T-helper 2 cell treated with Interferon-gamma antibody and Interleukin-4, amounts not matched to agents 5 μg/mL and 100 μg/mL, for 36 hours (primary cell): ENCODE measurements at regions not wholly inside any gene's neighbourhood (a gene's known extent, or its start where the extent isn't known, plus 50 kb on each side); places are given as distances from the start of the nearest gene placed in this dataset.

Experiments
- DNase-seq: peaks from one replicate; pipeline ENCODE4 v3.0.0; 2021; ENCODE audit warnings: low spot score
- H3K27ac Mint-ChIP-seq: one replicate; pipeline ENCODE4 v1.8.0; 2021; ENCODE audit warnings: mild to moderate bottlenecking, mixed read lengths
- H3K27me3 Mint-ChIP-seq: one replicate; pipeline ENCODE4 v1.8.0; 2021; ENCODE audit warnings: low read depth, mixed read lengths
- H3K36me3 Mint-ChIP-seq: one replicate; pipeline ENCODE4 v1.8.0; 2021; ENCODE audit warnings: low read depth, mixed read lengths
- H3K4me1 Mint-ChIP-seq: one replicate; pipeline ENCODE4 v1.8.0; 2021; ENCODE audit warnings: low read depth, mixed read lengths
- H3K4me3 Mint-ChIP-seq: one replicate; pipeline ENCODE4 v1.8.0; 2022; ENCODE audit warnings: mild to moderate bottlenecking, moderate library complexity, mixed read lengths
- H3K9me3 Mint-ChIP-seq: one replicate; pipeline ENCODE4 v1.8.0; 2021; ENCODE audit warnings: mixed read lengths

GRCh38 chr5:155068616-155069100 is 55.1 kb downstream of the KIF4B start:
- Mint-ChIP-seq H3K4me3 (no peak overlapping the region), H3K4me1 (no peaks in the 10 kb centered on the region), H3K27me3 (no peaks in the 10 kb centered on the region), H3K27ac (no peak overlapping the region), H3K9me3 (no peaks in the 10 kb centered on the region), H3K36me3 (no peaks in the 10 kb centered on the region)
- no peak for DNase-seq

GRCh38 chr5:155069961-155070360 is 56.4 kb downstream of the KIF4B start:
- no peak for DNase-seq
- Mint-ChIP-seq H3K4me1 (no peaks in the 10 kb centered on the region), H3K27ac (no peak overlapping the region), H3K36me3 (no peaks in the 10 kb centered on the region), H3K4me3 (no peak overlapping the region), H3K27me3 (no peaks in the 10 kb centered on the region), H3K9me3 (no peaks in the 10 kb centered on the region)

DNA sequence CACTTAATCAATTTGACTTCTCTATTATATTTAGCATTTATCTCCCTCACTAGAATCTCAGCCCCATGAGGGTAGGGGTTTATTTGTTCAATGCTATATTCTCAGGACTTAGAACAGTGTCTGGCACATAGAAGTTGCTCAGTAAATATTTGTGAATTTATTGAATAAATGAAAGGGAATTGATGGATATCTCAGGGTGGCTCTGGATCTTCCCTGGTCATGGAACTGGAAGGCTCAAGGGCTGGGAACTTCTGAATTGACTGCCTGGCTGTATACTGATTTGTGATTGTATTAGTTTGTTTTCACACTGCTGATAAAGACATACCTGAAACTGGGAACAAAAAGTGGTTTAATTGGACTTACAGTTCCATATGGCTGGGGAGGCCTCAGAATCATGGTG is 57.2 kb downstream of the KIF4B start:
- H3K9me3 Mint-ChIP-seq, result no peaks in the 10 kb centered on the region
- H3K36me3 Mint-ChIP-seq, result no peaks in the 10 kb centered on the region
- H3K27ac Mint-ChIP-seq, result no peak overlapping the region
- no peaks in the 10 kb centered on the region for H3K27me3 Mint-ChIP-seq
- no peaks in the 10 kb centered on the region for H3K4me1 Mint-ChIP-seq
- DNase-seq, result no peak
- H3K4me3 Mint-ChIP-seq, result no peak overlapping the region

DNA sequence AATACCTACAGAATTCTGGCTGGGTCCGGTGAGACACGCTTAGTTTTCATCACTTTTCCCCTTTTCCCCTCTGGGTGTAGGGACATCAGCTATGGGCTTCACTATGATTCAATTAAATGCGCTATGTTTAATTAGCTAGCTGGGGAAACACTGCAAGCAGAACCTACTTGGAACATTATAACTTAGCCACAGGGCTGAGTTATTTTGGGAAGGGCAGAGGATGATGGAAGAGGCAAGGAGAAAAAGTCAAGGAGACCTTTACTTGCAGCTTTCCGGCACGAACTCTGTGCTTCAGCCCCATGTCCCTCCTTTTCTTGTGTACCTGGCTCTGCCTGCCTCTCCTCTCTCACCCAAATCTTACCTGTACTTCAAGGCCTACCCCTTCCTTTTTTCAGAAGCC is 62.8 kb downstream of the KIF4B start:
- Mint-ChIP-seq H3K27me3 (no peaks in the 10 kb centered on the region), H3K27ac (no peak overlapping the region), H3K36me3 (no peaks in the 10 kb centered on the region), H3K9me3 (no peaks in the 10 kb centered on the region), H3K4me3 (no peak overlapping the region), H3K4me1 (no peaks in the 10 kb centered on the region)
- DNase-seq, result no peak

DNA sequence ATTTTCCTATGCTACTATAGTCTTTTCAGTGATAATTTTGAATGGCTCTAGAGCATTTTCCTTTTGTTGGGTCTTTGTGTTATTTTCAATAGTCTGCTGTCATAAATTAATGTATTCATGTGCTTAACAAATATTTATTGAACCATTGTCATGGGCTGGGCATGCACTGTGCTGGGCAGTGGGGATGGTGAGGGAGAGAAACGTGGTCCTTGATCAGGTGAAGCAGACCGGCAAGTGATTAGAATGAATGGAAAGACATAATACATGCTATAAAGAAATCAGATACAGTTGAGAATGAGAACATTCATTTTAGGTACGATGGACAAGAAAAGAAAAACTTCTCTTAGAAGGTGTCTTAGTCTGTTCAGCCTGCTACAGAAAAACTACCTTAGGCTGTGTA is 66.1 kb downstream of the KIF4B start:
- DNase-seq, result no peak
- Mint-ChIP-seq H3K27ac (no peak overlapping the region), H3K36me3 (no peaks in the 10 kb centered on the region), H3K27me3 (no peaks in the 10 kb centered on the region), H3K4me3 (no peak overlapping the region), H3K9me3 (no peaks in the 10 kb centered on the region), H3K4me1 (no peaks in the 10 kb centered on the region)

DNA sequence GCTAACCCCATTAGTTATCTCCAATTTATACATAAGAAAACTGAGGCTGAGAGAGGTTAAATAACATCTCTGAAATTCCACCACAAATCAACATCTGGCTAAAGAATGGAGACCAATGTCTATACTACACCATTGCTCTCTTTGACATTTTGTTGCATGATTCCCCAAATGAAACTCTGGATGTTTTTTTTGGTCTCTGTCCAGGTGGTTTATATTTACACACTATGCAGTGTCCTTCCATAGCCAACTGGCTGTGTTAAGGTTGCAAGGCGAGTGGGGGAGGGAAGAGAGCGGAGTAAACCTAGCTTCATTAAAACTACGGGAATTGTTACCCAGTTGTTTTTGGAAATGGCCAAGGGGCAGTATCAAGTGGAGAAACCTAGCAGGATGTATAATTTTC is 67.2 kb downstream of the KIF4B start:
- DNase-seq, result no peak
- no peaks in the 10 kb centered on the region for H3K36me3 Mint-ChIP-seq
- no peaks in the 10 kb centered on the region for H3K27me3 Mint-ChIP-seq

DNA sequence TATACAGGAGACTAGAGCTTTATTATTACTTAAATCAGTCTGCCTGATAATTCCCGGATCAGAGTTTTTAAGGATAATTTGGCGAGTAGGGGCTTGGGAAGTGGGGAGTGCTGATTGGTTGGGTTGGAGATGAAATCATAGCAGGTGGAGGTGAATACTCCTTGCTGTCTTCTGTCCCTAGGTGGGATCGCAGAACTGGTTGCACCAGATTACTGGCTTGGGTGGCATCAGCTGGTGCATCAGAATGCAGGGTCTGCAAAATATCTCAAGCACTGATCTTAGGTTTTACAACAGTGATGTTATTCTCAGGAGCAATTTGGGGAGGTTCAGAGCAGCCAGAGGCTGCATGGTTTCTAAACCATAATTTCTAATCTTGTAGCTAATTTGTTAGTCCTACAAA is 68.1 kb downstream of the KIF4B start:
- DNase-seq, result no peak
- H3K9me3 Mint-ChIP-seq, result no peaks in the 10 kb centered on the region
- H3K27me3 Mint-ChIP-seq, result no peaks in the 10 kb centered on the region
- no peaks in the 10 kb centered on the region for H3K4me1 Mint-ChIP-seq
- no peak overlapping the region for H3K27ac Mint-ChIP-seq
- no peaks in the 10 kb centered on the region for H3K36me3 Mint-ChIP-seq
- no peak overlapping the region for H3K4me3 Mint-ChIP-seq

More for the DNA sequence above, 67.2 kb downstream of the KIF4B start:
- no peaks in the 10 kb centered on the region for H3K4me1 Mint-ChIP-seq
- H3K9me3 Mint-ChIP-seq, result no peaks in the 10 kb centered on the region
- H3K4me3 Mint-ChIP-seq, result no peak overlapping the region
- no peak overlapping the region for H3K27ac Mint-ChIP-seq

DNA sequence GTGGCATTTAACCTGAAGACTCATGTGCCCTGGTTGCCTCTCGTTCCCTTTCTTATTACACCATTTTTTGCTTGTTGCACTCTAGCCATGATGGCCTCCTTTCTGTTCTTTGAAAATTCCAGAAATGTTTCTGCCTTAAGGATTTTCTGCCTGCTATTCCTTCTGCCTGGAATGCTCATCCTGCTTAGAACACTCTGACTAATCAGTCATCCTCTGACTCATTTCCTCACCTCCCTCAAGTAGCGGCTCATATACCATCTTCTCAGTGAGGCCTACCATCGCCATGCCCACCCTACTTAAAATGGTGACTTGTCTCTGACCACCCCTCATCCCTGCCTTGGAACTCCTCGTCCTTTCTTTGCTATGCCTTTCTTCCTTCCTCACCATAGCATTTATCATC is 68.8 kb downstream of the KIF4B start:
- H3K4me1 Mint-ChIP-seq, result no peaks in the 10 kb centered on the region
- H3K36me3 Mint-ChIP-seq, result no peaks in the 10 kb centered on the region
- H3K27me3 Mint-ChIP-seq, result no peaks in the 10 kb centered on the region
- H3K9me3 Mint-ChIP-seq, result no peaks in the 10 kb centered on the region
- no peak for DNase-seq
- H3K27ac Mint-ChIP-seq, result no peak overlapping the region
- no peak overlapping the region for H3K4me3 Mint-ChIP-seq

GRCh38 chr5:155085282-155085989 is 71.9 kb downstream of the KIF4B start:
- H3K27ac Mint-ChIP-seq, result no peak overlapping the region
- DNase-seq, result no peak
- no peaks in the 10 kb centered on the region for H3K36me3 Mint-ChIP-seq
- H3K9me3 Mint-ChIP-seq, result no peaks in the 10 kb centered on the region
- no peaks in the 10 kb centered on the region for H3K4me1 Mint-ChIP-seq
- H3K4me3 Mint-ChIP-seq, result no peak overlapping the region
- H3K27me3 Mint-ChIP-seq, result no peaks in the 10 kb centered on the region

DNA sequence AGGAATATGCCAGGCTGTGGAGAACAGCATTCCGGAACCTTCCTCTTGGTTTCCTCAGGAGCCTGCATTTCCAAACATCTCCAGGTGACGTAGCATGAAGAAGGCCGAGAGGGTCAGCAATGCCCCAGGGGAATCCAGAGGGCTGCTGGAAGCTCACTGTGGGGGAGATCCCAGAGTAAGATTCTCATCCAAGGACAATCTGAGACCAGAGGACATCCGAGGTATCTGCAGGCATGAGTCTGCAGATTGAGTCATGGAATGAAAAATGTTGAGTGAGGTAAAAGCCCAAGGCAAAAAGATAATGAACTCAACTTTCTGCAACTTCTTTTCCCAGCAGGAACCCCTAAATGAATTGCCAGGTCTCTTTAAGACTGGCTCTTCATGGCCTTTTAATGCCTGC is 73.5 kb downstream of the KIF4B start:
- H3K27me3 Mint-ChIP-seq, result no peaks in the 10 kb centered on the region
- H3K27ac Mint-ChIP-seq, result no peak overlapping the region
- no peaks in the 10 kb centered on the region for H3K4me1 Mint-ChIP-seq
- no peak overlapping the region for H3K4me3 Mint-ChIP-seq
- no peaks in the 10 kb centered on the region for H3K9me3 Mint-ChIP-seq
- no peak for DNase-seq
- no peaks in the 10 kb centered on the region for H3K36me3 Mint-ChIP-seq

GRCh38 chr5:155088811-155089210 is 75.3 kb downstream of the KIF4B start:
- Mint-ChIP-seq H3K4me3 (no peak overlapping the region), H3K4me1 (no peaks in the 10 kb centered on the region), H3K36me3 (no peaks in the 10 kb centered on the region), H3K9me3 (no peaks in the 10 kb centered on the region), H3K27ac (no peak overlapping the region), H3K27me3 (peaks cover 3% of the 10 kb centered on the region)
- DNase-seq, result no peak

DNA sequence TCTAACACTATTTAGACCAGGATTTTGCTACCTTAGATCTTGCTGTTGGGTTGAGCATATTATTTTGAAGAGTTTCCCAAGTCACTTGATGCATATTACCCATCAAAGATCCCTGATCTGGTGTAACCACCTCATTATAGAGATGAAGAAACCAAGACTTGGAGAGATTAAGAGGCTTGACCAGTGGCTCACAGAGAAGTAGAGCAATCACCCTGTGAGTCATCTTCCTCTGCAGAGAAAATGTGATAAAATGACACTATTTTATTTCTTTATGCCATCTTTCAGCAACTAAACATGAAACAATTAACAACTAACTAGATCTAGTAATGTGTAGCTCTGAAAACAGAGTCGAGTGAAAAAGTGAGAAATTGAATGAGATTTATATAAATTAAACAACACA is 76.1 kb downstream of the KIF4B start:
- Mint-ChIP-seq H3K9me3 (no peaks in the 10 kb centered on the region), H3K4me3 (no peak overlapping the region), H3K27me3 (peaks cover 3% of the 10 kb centered on the region), H3K4me1 (no peaks in the 10 kb centered on the region), H3K27ac (no peak overlapping the region), H3K36me3 (no peaks in the 10 kb centered on the region)
- no peak for DNase-seq

DNA sequence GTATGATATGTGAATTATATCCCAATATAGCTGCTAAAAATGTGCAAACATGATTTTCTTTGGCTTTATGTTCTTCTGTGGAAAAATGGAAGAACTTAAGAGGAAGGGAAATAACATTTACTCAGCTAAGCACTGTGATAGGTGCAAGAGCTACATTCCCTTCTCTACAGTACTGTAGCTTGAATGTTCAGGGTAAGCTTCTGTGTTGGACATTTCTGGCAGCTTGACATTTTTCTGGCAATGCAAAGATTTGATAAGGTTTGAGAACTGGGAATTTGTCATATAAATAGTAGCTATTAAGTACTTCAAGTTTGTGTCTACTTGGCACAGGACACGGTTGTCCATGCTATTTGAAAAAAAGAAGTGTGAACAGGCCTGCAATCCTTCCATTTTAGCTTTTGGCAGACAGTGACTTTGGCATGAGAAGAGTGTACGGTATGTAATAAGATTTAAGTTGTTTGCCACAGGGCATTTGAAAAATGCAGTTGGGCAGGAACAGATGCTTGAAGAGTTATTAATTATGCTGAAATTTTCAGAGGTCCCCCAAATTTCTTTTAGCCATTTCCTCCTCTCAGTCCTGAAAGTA is 77.6 kb downstream of the KIF4B start:
- H3K36me3 Mint-ChIP-seq, result no peaks in the 10 kb centered on the region
- no peaks in the 10 kb centered on the region for H3K9me3 Mint-ChIP-seq
- no peak for DNase-seq
- no peak overlapping the region for H3K4me3 Mint-ChIP-seq
- H3K27me3 Mint-ChIP-seq, result peaks cover 3% of the 10 kb centered on the region
- no peaks in the 10 kb centered on the region for H3K4me1 Mint-ChIP-seq
- H3K27ac Mint-ChIP-seq, result no peak overlapping the region

GRCh38 chr5:155091768-155092717 is 78.5 kb downstream of the KIF4B start:
- H3K27me3 Mint-ChIP-seq, result peaks cover 3% of the 10 kb centered on the region
- H3K4me1 Mint-ChIP-seq, result no peaks in the 10 kb centered on the region
- no peak overlapping the region for H3K27ac Mint-ChIP-seq
- DNase-seq, result no peak
- H3K36me3 Mint-ChIP-seq, result no peaks in the 10 kb centered on the region
- H3K9me3 Mint-ChIP-seq, result no peaks in the 10 kb centered on the region
- H3K4me3 Mint-ChIP-seq, result no peak overlapping the region
